ENCODE measurements at regions not wholly inside any gene's neighbourhood (a gene's known extent, or its start where the extent isn't known, plus 50 kb on each side); places are given as distances from the start of the nearest gene placed in this dataset.

- TF ChIP-seq GATA2 (IDR thresholded peaks at IDR 0.05; ENCODE audit: low read depth, low read length) (no peak), GATA3 (IDR thresholded peaks at IDR 0.05; ENCODE audit: low read depth, low read length) (no peak)
Measured at GRCh38 chr18:2254977-2255376, 316.3 kb downstream of the METTL4 start.
